WERI-Rb-1 (cell line): ENCODE measurements at regions not wholly inside any gene's neighbourhood (a gene's known extent, or its start where the extent isn't known, plus 50 kb on each side); places are given as distances from the start of the nearest gene placed in this dataset.

ENCODE experiments used
- DNase-seq: peaks from one replicate; pipeline ENCODE4 v3.0.0-alpha.2; 2020
- H3K27ac ChIP-seq: fragments of 250-450 bp; sonication (Bioruptor Pico); 2 replicates; pipeline ENCODE4 v1.5.1; 2020; ENCODE audit warnings: mild to moderate bottlenecking, moderate library complexity
- H3K27me3 ChIP-seq: fragments of 250-450 bp; sonication (Bioruptor Pico); 2 replicates; pipeline ENCODE4 v1.5.1; 2021; ENCODE audit warnings: mild to moderate bottlenecking, low read depth, moderate library complexity; ENCODE audit not compliant: insufficient read depth, severe bottlenecking
- H3K36me3 ChIP-seq: fragments of 250-450 bp; sonication (Bioruptor Pico); 2 replicates; pipeline ENCODE4 v1.5.1; 2020; ENCODE audit warnings: mild to moderate bottlenecking, moderate library complexity
- H3K4me3 ChIP-seq: 2 replicates; pipeline ENCODE4 v1.5.1; 2011; ENCODE audit warnings: low read depth, mild to moderate bottlenecking, control low read depth, low read length
- H3K9me3 ChIP-seq: fragments of 250-450 bp; sonication (Bioruptor Pico); 2 replicates; pipeline ENCODE4 v1.5.1; 2021; ENCODE audit warnings: mild to moderate bottlenecking, moderate library complexity; ENCODE audit not compliant: severe bottlenecking
- TF ChIP-seq, protein P1 (sequence below): IDR thresholded peaks from 2 replicates; pipeline ENCODE4 v1.5.1; 2011; ENCODE audit warnings: low read depth, mild to moderate bottlenecking, control low read depth, inconsistent platforms, low read length

DNA sequence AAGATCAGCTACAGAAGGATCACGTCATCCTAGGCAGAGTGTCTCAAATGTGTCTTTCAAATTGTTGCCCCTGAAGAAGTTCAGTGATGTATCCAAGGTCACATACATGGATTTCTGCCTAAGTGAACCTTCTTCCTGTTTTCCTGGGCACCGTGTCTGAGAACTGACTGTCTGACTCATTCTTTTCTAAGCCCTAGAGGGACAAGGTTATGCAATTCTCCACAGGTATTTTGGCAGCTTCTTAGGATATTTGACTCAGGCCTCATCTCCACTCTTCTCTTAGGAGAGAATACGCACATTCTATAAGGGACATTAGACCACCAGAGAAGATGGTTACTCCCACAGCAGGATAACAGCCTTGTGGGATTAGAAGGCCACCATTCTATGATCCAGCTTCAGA, 391.9 kb upstream of the THBS1 start:
- Histone ChIP-seq H3K4me3 (no peak overlapping the region), H3K9me3 (no peaks in the 10 kb centered on the region), H3K36me3 (no peaks in the 10 kb centered on the region), H3K27me3 (peaks cover 12% of the 10 kb centered on the region), H3K27ac (no peak overlapping the region)
- no peak for DNase-seq
- TF ChIP-seq, protein P1, sequence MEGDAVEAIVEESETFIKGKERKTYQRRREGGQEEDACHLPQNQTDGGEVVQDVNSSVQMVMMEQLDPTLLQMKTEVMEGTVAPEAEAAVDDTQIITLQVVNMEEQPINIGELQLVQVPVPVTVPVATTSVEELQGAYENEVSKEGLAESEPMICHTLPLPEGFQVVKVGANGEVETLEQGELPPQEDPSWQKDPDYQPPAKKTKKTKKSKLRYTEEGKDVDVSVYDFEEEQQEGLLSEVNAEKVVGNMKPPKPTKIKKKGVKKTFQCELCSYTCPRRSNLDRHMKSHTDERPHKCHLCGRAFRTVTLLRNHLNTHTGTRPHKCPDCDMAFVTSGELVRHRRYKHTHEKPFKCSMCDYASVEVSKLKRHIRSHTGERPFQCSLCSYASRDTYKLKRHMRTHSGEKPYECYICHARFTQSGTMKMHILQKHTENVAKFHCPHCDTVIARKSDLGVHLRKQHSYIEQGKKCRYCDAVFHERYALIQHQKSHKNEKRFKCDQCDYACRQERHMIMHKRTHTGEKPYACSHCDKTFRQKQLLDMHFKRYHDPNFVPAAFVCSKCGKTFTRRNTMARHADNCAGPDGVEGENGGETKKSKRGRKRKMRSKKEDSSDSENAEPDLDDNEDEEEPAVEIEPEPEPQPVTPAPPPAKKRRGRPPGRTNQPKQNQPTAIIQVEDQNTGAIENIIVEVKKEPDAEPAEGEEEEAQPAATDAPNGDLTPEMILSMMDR: no peak

DNA sequence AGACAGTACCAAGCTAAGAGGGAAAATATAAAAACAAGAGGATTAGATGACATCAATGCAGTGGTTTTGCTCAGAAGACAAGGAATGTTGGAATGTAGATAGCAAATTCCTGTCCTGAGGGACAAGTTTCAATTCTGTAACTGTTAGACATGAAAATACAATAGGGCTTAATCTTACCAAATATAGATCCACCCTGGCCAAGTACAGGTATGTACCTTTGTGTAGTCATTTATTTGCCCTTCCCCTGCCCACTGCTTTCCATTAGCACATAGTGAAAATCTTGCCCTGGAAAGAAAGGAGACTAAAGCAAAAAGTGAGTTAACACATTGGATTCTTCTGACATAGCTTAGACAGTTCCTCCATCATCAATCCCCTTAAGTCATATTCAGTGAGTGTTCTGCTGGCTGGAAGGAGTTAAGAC, 389.0 kb upstream of the THBS1 start:
- no peaks in the 10 kb centered on the region for H3K36me3 ChIP-seq
- no peak for DNase-seq
- no peak overlapping the region for H3K4me3 ChIP-seq
- TF ChIP-seq, protein P1: no peak
- no peak overlapping the region for H3K27ac ChIP-seq
- no peaks in the 10 kb centered on the region for H3K9me3 ChIP-seq
- peaks cover 7% of the 10 kb centered on the region for H3K27me3 ChIP-seq

DNA sequence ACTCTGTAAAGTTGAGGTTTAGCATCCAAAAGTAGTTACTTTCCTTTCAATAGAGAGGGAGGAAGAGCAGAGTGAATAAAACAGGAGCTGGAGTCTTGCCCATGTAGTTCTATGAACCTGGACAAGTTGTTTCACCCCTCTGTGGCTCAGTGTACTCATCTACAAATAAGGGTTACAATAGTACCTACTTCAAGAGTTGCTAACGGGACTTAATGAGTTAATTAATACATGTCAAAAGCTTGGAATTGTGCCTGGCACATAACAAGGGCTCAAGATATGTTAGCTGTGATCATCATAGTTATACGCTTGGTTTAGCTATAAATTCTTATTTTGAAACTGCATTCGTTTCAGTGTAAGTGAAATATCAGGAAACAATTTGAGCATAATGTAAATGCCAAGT, 388.5 kb upstream of the THBS1 start:
- TF ChIP-seq, protein P1: no peak
- Histone ChIP-seq H3K27me3 (peaks cover 7% of the 10 kb centered on the region), H3K4me3 (no peak overlapping the region), H3K9me3 (no peaks in the 10 kb centered on the region), H3K36me3 (no peaks in the 10 kb centered on the region), H3K27ac (no peak overlapping the region)
- no peak for DNase-seq

DNA sequence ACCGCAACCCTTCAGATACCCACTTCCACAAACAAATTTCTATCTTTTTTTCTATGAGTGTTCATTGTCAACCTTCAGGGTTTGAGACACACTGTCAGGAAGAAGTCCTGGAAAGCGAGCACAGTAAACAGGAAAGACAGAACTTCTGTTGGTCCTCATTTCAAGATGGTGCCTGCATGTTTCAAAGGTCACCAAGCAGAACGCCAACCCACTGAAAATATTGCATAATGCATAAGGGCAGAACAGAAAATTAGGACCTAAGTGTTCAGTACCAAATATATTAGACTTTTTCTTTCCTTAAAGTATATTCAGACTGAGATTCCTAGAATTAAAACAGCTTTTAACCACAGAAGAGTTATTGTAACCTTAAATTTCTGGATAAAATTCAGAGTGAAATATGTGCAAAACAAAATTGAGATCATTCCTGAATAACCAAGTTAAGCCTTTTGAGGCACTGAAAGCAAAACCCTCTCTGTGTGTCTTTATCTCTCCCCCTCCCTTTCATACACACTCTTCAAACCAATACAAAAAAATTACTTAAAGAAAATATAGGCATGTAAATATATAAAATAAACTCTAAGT, 387.8 kb upstream of the THBS1 start:
- Histone ChIP-seq H3K9me3 (no peaks in the 10 kb centered on the region), H3K27me3 (peaks cover 7% of the 10 kb centered on the region), H3K36me3 (no peaks in the 10 kb centered on the region), H3K27ac (no peak overlapping the region), H3K4me3 (no peak overlapping the region)
- no peak for DNase-seq
- TF ChIP-seq, protein P1: no peak

DNA sequence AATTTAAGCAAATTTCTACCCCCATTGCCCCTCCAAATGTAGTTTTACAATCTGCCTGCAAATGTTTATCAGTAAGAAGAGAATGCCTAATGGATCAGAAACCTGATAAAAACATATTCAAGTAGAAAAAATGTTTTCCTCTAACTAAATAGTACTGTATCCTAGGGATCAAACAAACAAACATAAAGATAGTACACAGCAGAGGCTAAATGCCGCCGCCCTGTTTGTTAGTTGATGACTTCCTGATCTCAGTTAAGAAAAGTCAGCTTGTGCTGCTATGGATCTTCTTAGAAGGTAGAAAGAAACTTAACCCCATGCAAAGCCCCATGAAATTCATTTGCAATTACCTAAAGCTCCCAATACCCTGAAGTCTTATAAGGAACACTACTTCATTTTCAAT, 387.3 kb upstream of the THBS1 start:
- Histone ChIP-seq H3K27ac (no peak overlapping the region), H3K4me3 (no peak overlapping the region), H3K9me3 (no peaks in the 10 kb centered on the region), H3K36me3 (no peaks in the 10 kb centered on the region), H3K27me3 (peaks cover 9% of the 10 kb centered on the region)
- no peak for DNase-seq
- TF ChIP-seq, protein P1: no peak

DNA sequence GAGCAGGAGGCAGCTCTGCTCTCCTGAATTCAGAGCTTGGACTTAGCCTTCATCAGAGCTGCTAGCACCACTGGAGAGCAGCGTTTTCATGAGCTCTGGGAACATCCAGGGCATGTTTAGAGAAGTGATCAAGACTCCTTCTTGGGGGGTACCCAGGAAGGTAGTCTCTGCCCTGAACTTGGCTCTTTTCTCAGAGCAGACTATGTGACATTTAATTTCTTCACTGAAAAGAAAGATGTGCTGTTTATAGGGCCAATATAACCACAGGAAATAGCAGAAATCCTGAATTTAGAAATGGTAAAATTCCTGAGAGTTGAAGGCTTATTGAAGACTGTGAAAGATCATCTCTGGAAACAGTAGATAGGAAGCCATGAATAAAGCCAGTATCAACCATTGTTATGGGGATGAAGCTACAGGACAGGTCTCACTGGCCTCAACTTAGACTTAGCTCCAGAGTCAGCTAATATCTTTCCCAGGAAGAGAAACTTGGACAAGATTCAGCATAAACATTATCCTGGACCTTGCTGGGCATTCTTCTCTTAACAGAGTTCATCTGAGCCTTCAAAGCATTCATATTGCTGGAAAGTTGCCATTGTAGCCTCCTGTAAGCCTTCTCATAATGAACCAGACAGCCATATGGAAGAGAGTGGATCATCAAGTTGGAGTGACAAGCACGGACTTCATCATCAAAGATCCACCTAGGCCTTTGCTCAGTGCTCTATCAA, 386.6 kb upstream of the THBS1 start:
- H3K27ac ChIP-seq: no peak overlapping the region
- no peak for DNase-seq
- H3K4me3 ChIP-seq: no peak overlapping the region

More for the DNA sequence above, 386.6 kb upstream of the THBS1 start:
- TF ChIP-seq, protein P1: no peak
- Histone ChIP-seq H3K36me3 (no peaks in the 10 kb centered on the region), H3K9me3 (no peaks in the 10 kb centered on the region), H3K27me3 (peaks cover 11% of the 10 kb centered on the region)
